Large intestine (tissue), 3 donors: ENCODE measurements at regions not wholly inside any gene's neighbourhood (a gene's known extent, or its start where the extent isn't known, plus 50 kb on each side); places are given as distances from the start of the nearest gene placed in this dataset.

ENCODE experiments used
- DNase-seq, 2 donors: peaks; one replicate each; pipeline versions ENCODE4 v3.0.0 to v3.0.0-alpha.2; 2013
- H3K27ac ChIP-seq: one replicate; pipeline ENCODE4 v1.5.1; 2013; ENCODE audit warnings: low read length
- H3K27me3 ChIP-seq: 2 replicates; pipeline ENCODE4 v1.6.1; 2013; ENCODE audit warnings: low read length; ENCODE audit not compliant: control insufficient read depth, insufficient read depth
- H3K36me3 ChIP-seq: 2 replicates; pipeline ENCODE4 v1.6.1; 2013; ENCODE audit warnings: low read length; ENCODE audit not compliant: control insufficient read depth, insufficient read depth
- H3K4me1 ChIP-seq: one replicate; pipeline ENCODE4 v1.6.1; 2013; ENCODE audit warnings: low read length; ENCODE audit not compliant: control insufficient read depth, insufficient read depth
- H3K4me3 ChIP-seq: one replicate; pipeline ENCODE4 v1.5.1; 2013; ENCODE audit warnings: low read length
- H3K9me3 ChIP-seq: one replicate; pipeline ENCODE4 v1.6.1; 2013; ENCODE audit warnings: mild to moderate bottlenecking, low read depth, low read length, moderate library complexity; ENCODE audit not compliant: control insufficient read depth
- WGBS: methylation state at CpG from one replicate; pipeline ENCODE4 v1.1.5; 2013; ENCODE audit warnings: low lambda C conversion rate; ENCODE audit not compliant: insufficient coverage; 5-methylcytosine and 5-hydroxymethylcytosine counted together

GRCh38 chr15:70299931-70300869 is 202.5 kb upstream of the TLE3 start:
- no peaks in the 10 kb centered on the region for H3K36me3 ChIP-seq
- H3K4me1 ChIP-seq, result peaks cover 18% of the 10 kb centered on the region
- DNase-seq, result peak; percentile 43 to 82
- no CpG with 5 or more reads among the region's 13 CpGs for WGBS
- H3K9me3 ChIP-seq, result peaks cover 4% of the 10 kb centered on the region
- H3K27ac ChIP-seq, result peak overlapping the region; percentile 58
- no peaks in the 10 kb centered on the region for H3K27me3 ChIP-seq
- no peak overlapping the region for H3K4me3 ChIP-seq

GRCh38 chr15:70297465-70298058 is 199.8 kb upstream of the TLE3 start:
- Histone ChIP-seq H3K4me3 (no peak overlapping the region), H3K27ac (peak overlapping the region; percentile 21), H3K36me3 (no peaks in the 10 kb centered on the region), H3K4me1 (peaks cover 18% of the 10 kb centered on the region), H3K9me3 (no peaks in the 10 kb centered on the region), H3K27me3 (no peaks in the 10 kb centered on the region)
- DNase-seq, result peak in 1 of 2 donors; percentile 57
- WGBS, result 70% methylated on average over 2 of the region's 6 CpGs

DNA sequence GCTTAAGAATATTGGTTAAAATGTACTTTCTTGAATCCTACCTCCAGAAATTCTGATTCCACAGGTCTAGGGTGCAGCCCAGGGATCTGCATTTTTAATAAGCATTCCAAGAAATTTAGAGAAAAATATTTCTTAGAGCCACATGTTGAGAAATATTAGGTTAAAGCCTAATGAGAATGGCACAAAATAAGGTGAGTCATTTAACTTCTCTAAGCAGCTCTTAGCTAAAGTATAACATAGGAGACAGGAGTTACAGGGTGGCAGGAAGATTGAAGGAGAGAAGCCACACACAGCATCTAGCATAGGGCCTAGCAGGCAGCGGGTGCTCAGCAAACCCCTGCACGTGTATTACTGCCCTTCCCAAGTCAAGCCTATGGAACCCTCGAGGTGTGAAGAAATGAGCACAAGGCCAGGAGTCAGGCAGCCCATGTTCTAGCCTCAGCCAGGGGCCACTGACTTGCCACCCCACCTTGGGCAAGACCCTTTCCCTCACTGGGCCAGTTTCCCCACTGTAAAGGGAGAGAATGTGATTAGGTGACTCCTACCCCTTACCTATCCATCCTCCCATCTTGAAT is 197.1 kb upstream of the TLE3 start:
- no peak overlapping the region for H3K27ac ChIP-seq
- no peak overlapping the region for H3K4me3 ChIP-seq
- peaks cover 2% of the 10 kb centered on the region for H3K4me1 ChIP-seq
- H3K36me3 ChIP-seq, result no peaks in the 10 kb centered on the region
- no CpG with 5 or more reads among the region's 3 CpGs for WGBS
- DNase-seq, result no peak
- no peaks in the 10 kb centered on the region for H3K27me3 ChIP-seq
- no peaks in the 10 kb centered on the region for H3K9me3 ChIP-seq

DNA sequence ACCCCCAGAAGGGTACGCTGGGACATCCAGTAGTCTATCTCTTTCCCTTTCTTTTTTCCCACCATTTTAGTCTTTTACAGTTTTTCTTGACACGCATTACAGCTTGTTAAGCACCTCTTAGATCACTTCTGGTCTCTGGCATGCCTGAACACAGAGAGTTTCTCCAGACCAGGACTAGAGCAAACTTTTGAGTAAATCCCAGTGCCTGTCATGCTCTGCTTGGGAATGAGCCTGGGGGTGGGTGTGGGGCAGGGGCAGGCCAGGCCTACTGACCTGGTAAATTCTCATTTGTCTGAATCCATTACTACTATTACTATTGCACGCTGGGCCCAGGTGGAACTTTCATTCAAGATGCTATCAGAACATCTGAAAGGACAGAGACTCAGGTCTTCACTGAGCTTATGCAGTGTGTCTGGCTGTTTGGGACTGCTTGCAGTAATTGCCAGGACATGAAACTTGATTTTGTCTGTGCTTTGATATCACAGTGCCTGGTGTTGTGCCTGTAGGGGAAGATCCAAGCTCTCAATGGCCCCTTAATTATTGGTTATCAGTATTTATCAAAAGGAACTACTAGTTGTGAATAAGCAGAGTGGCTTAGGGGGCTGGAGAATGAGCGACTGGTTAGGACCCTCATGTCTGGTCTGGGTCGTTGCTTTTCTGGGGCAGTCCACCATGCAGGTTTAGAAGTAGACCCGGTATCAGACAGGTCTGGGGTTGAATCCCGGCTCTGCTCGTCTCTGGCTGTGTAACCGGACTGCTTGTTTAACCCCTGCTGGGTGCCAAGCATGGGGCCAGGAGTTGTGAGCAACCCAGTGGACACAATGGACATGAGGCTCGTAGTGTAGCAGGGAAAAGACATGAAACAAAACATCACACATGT is 196.1 kb upstream of the TLE3 start:
- no peaks in the 10 kb centered on the region for H3K36me3 ChIP-seq
- H3K4me3 ChIP-seq, result no peak overlapping the region
- H3K27me3 ChIP-seq, result no peaks in the 10 kb centered on the region
- H3K4me1 ChIP-seq, result no peaks in the 10 kb centered on the region
- H3K9me3 ChIP-seq, result no peaks in the 10 kb centered on the region
- H3K27ac ChIP-seq, result no peak overlapping the region
- WGBS, result no CpG with 5 or more reads among the region's 10 CpGs
- DNase-seq, result no peak

DNA sequence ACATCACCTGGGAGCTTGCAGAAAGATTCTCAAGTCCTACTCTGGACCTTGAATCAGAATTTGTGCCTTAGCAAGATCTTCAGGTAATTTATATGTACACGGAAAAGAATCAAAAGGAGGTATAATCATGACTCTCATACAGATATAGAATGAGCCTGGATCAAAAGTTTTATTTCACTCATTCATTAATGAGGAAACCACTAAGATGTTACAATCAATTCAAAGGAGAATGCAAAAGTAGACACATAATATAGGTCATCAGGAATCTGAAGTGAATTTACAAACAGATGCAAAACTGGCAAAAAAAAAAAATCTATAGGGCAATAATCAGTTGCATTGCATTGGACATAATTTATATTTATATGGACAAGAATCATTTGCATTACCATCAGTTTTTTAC is 195.4 kb upstream of the TLE3 start:
- no CpG with 5 or more reads among the region's 1 CpG for WGBS
- DNase-seq, result no peak
- no peak overlapping the region for H3K27ac ChIP-seq
- H3K36me3 ChIP-seq, result no peaks in the 10 kb centered on the region
- H3K27me3 ChIP-seq, result no peaks in the 10 kb centered on the region
- no peaks in the 10 kb centered on the region for H3K9me3 ChIP-seq
- no peak overlapping the region for H3K4me3 ChIP-seq
- H3K4me1 ChIP-seq, result no peaks in the 10 kb centered on the region

DNA sequence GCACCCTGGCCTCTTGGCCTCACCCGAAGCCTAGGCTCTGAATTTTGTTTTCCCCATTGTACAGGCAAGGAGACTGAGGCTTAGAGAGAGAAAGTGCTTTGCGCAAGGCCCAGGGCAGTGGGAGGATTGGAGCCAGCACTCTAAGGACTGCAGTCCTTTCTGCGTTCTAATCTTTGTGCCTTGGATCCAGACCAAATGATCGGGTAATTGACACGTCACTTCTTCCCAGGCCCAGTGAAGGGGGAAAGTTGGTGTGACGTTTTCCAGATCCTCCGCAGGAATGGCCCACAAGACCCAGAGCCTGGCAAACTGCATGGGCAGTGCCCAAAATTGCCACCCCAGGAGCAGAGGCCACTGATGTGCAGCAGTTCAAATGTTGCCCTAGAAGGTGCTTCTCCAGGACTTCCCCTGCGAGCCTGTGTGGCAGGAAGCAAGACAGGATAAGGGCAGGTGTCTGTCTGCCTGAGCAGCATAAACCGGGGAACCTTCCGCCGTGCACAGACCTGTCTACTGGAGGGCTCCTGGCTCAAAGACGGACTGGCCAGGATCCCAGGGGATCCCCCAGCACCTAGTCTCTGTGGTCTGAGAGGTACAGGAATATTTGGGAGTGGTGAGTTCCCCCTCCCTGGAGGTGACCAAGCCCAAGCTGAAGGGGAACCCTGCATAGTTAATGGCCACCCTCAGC is 194.5 kb upstream of the TLE3 start:
- Histone ChIP-seq H3K27me3 (no peaks in the 10 kb centered on the region), H3K4me3 (no peak overlapping the region), H3K36me3 (no peaks in the 10 kb centered on the region), H3K4me1 (no peaks in the 10 kb centered on the region), H3K27ac (no peak overlapping the region), H3K9me3 (no peaks in the 10 kb centered on the region)
- no CpG with 5 or more reads among the region's 12 CpGs for WGBS
- no peak for DNase-seq

DNA sequence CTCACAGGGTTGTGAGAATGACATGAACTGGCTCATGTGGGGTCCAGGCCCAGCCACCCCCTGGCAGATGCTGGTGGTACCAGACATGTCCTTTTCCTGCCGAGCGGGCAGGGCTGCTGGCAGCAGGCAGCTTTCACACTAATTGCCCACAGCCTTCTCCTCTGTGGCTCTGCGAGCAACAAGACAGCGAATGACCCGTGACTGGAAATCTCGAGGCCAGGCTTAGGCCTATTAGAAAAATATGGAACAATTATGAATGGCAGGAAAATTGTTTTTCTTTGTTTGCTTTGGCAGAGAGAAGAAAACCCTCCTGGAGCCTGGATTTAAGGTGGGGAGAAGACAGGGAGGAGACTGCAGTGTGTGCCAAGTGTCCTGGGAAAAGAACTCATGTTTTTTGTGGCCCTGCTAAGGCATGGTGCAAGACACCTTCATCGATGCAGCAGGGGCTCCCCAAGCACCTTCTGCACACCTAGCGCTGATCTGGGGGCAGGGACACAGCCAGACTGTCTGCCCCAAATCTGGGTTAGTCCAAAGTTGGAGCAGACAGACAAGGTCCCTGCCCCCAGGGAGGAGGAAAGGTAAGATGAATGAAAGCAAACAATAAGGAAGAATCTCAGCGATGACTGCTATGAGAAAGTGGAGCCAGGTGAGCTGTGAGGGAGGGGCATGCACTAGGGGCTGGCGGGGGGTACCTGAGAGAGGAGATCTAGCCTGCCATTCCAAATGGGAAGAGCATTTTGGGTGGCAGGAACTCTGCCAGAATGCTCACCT is 193.8 kb upstream of the TLE3 start:
- Histone ChIP-seq H3K27ac (no peak overlapping the region), H3K4me3 (no peak overlapping the region), H3K36me3 (no peaks in the 10 kb centered on the region), H3K27me3 (no peaks in the 10 kb centered on the region), H3K4me1 (no peaks in the 10 kb centered on the region), H3K9me3 (no peaks in the 10 kb centered on the region)
- no peak for DNase-seq
- no CpG with 5 or more reads among the region's 10 CpGs for WGBS

DNA sequence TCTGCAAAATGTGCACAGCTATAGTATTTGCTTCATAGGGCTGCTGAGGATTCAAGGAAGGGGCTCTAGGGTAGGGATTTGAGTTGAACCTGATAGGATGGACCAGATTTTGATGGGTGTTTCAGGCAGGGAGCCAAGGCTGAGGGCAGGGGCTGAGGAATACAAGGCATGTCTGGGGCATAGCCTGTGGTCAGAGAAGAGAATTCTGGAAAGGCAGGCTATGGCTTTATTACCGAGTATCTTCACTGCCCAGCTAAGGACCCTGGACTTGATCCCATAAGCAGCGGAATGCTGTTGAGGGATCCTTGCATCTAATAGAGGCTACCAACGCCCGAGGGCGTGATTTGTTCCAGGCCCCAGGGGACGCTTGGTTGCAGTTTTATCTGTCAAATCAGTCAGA is 193.0 kb upstream of the TLE3 start:
- H3K27ac ChIP-seq, result no peak overlapping the region
- no peaks in the 10 kb centered on the region for H3K9me3 ChIP-seq
- 100% methylated on average over 1 of the region's 6 CpGs for WGBS
- H3K27me3 ChIP-seq, result peaks cover 2% of the 10 kb centered on the region
- H3K4me3 ChIP-seq, result no peak overlapping the region
- no peaks in the 10 kb centered on the region for H3K4me1 ChIP-seq
- no peak for DNase-seq
- no peaks in the 10 kb centered on the region for H3K36me3 ChIP-seq

DNA sequence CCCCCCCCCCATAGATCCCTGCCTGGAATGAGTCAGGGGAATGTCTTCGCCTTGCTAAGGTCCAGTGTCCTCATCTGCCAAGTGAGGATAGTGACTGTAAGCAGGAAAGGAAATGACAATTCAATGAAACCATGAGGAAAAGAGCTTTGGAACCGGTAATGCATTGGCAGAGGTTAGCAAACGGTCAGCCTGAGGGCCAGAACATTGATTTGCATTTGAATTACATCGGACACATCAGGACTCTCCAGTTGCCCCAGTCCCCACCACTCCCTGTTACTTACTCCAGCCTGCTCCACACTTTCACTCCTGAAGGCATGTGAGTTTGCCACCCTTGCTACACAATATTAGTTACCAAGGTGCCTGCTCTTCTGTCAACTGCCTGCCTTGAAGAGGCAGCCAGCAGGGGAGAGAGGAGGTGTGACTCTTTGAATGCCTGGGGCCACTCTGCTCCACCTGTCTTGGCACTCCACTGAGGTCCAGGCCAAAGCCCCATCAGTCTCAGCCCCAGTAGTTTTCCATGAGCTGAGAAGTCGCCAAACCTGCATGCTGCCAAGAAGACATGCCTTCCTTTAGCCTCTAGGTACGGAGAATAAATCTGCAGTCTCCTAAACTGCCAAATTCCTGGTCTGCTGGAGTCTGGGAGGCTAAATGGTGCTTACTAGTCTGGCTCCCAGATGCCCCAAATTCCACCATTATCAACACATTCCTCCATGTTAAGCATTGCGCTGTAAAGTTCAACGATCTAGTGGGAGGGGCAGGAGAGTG is 191.7 kb upstream of the TLE3 start:
- Histone ChIP-seq H3K4me1 (no peaks in the 10 kb centered on the region), H3K9me3 (no peaks in the 10 kb centered on the region), H3K36me3 (no peaks in the 10 kb centered on the region), H3K27ac (no peak overlapping the region), H3K4me3 (no peak overlapping the region), H3K27me3 (peaks cover 2% of the 10 kb centered on the region)
- 0% methylated on average over 1 of the region's 8 CpGs for WGBS
- DNase-seq, result no peak
